HS-5 (cell line): ENCODE measurements at regions not wholly inside any gene's neighbourhood (a gene's known extent, or its start where the extent isn't known, plus 50 kb on each side); places are given as distances from the start of the nearest gene placed in this dataset.
A peak's percentile ranks its signal among the peaks of the same experiment; 100 is the strongest.

Experiments used
- DNase-seq: peaks from one replicate; pipeline ENCODE4 v3.0.0-alpha.2; 2012; ENCODE audit warnings: low read depth

- DNase-seq: peak; percentile 81
Observed at GRCh38 chr9:95822583-95823431, 52.7 kb upstream of the ERCC6L2 start.

- no peak for DNase-seq
Observed at GRCh38 chr9:95822015-95822414, 53.5 kb upstream of the ERCC6L2 start.

- DNase-seq: no peak
Observed at GRCh38 chr9:95820074-95820473, 55.4 kb upstream of the ERCC6L2 start.

GRCh38 chr9:95819636-95820035 lies 55.9 kb upstream of the ERCC6L2 start:
- no peak for DNase-seq

- DNase-seq: no peak
Observed at GRCh38 chr9:95817205-95817604, 58.3 kb upstream of the ERCC6L2 start.

- no peak for DNase-seq
Observed at GRCh38 chr9:95816716-95817115, 58.8 kb upstream of the ERCC6L2 start.

GRCh38 chr9:95815961-95816360 lies 59.5 kb upstream of the ERCC6L2 start:
- DNase-seq: no peak

GRCh38 chr9:95815133-95815532 lies 60.4 kb upstream of the ERCC6L2 start:
- DNase-seq: no peak

GRCh38 chr9:95813923-95814322 lies 61.6 kb upstream of the ERCC6L2 start:
- DNase-seq: no peak

GRCh38 chr9:95810814-95811213 lies 64.7 kb upstream of the ERCC6L2 start:
- no peak for DNase-seq

- DNase-seq: no peak
Observed at GRCh38 chr9:95810133-95810532, 65.4 kb upstream of the ERCC6L2 start.

GRCh38 chr9:95809686-95810085 lies 65.8 kb upstream of the ERCC6L2 start:
- no peak for DNase-seq

- DNase-seq: no peak
Observed at GRCh38 chr9:95808011-95808410, 67.5 kb upstream of the ERCC6L2 start.

GRCh38 chr9:95807326-95807947 lies 68.1 kb upstream of the ERCC6L2 start:
- no peak for DNase-seq

- DNase-seq: no peak
Observed at GRCh38 chr9:95803197-95803596, 72.3 kb upstream of the ERCC6L2 start.

GRCh38 chr9:95801797-95802196 lies 73.7 kb upstream of the ERCC6L2 start:
- DNase-seq: no peak

GRCh38 chr9:95796029-95796428 lies 79.5 kb upstream of the ERCC6L2 start:
- no peak for DNase-seq

GRCh38 chr9:95793924-95794828 lies 81.3 kb upstream of the ERCC6L2 start:
- DNase-seq: peak; percentile 91

- no peak for DNase-seq
Observed at GRCh38 chr9:95791695-95792094, 83.8 kb upstream of the ERCC6L2 start.

GRCh38 chr9:95791286-95791685 lies 84.2 kb upstream of the ERCC6L2 start:
- DNase-seq: no peak

GRCh38 chr9:95788521-95788991 lies 86.9 kb upstream of the ERCC6L2 start:
- no peak for DNase-seq

- no peak for DNase-seq
Observed at GRCh38 chr9:95788021-95788420, 87.5 kb upstream of the ERCC6L2 start.
